ENCODE measurements at regions not wholly inside any gene's neighbourhood (a gene's known extent, or its start where the extent isn't known, plus 50 kb on each side); places are given as distances from the start of the nearest gene placed in this dataset.
"Not testable (repeated sequence)": the region's sequence is repeated elsewhere in the genome, so short reads cannot be mapped to it uniquely, and the experiment has no call there.

- DNase-seq (ENCODE audit: low read depth in 3 of 3), result no peak
Measured at GRCh38 chr3:118760585-118761290, 273.9 kb downstream of the IGSF11 start.

- DNase-seq (ENCODE audit: low read depth in 3 of 3), result no peak
Measured at GRCh38 chr3:118761291-118761606, 273.4 kb downstream of the IGSF11 start.

- DNase-seq (ENCODE audit: low read depth in 3 of 3), result no peak
Measured at GRCh38 chr3:118765636-118766305, 268.9 kb downstream of the IGSF11 start.

GRCh38 chr3:118766306-118766669 lies 268.4 kb downstream of the IGSF11 start:
- DNase-seq (ENCODE audit: low read depth in 3 of 3), result no peak

GRCh38 chr3:118772036-118772435 lies 262.6 kb downstream of the IGSF11 start:
- no peak for DNase-seq (ENCODE audit: low read depth in 3 of 3)

GRCh38 chr3:118772547-118773011 lies 262.1 kb downstream of the IGSF11 start:
- no peak for DNase-seq (ENCODE audit: low read depth in 3 of 3)

- DNase-seq (ENCODE audit: low read depth in 3 of 3), result no peak
Measured at GRCh38 chr3:118775021-118775420, 259.6 kb downstream of the IGSF11 start.

- no peak for DNase-seq (ENCODE audit: low read depth in 3 of 3)
Measured at GRCh38 chr3:118778201-118778600, 256.4 kb downstream of the IGSF11 start.

- DNase-seq (ENCODE audit: low read depth in 3 of 3), result no peak
Measured at GRCh38 chr3:118781232-118781631, 253.4 kb downstream of the IGSF11 start.

GRCh38 chr3:118781839-118782238 lies 252.8 kb downstream of the IGSF11 start:
- no peak for DNase-seq (ENCODE audit: low read depth in 3 of 3)

- DNase-seq (ENCODE audit: low read depth in 3 of 3), result no peak
Measured at GRCh38 chr3:118782755-118783202, 251.9 kb downstream of the IGSF11 start.

GRCh38 chr3:118785415-118785814 lies 249.2 kb downstream of the IGSF11 start:
- DNase-seq (ENCODE audit: low read depth in 3 of 3), result no peak

GRCh38 chr3:118791246-118791645 lies 243.4 kb downstream of the IGSF11 start:
- DNase-seq (ENCODE audit: low read depth in 3 of 3), result no peak

GRCh38 chr3:118792191-118792590 lies 242.5 kb downstream of the IGSF11 start:
- DNase-seq (ENCODE audit: low read depth in 3 of 3), result no peak

- DNase-seq (ENCODE audit: low read depth in 3 of 3), result no peak
Measured at GRCh38 chr3:118793176-118793575, 241.5 kb downstream of the IGSF11 start.

GRCh38 chr3:118799303-118799702 lies 235.3 kb downstream of the IGSF11 start:
- DNase-seq (ENCODE audit: low read depth in 3 of 3), result no peak

GRCh38 chr3:118801899-118802298 lies 232.7 kb downstream of the IGSF11 start:
- no peak for DNase-seq (ENCODE audit: low read depth in 3 of 3)

GRCh38 chr3:118802325-118803095 lies 232.1 kb downstream of the IGSF11 start:
- DNase-seq (ENCODE audit: low read depth in 3 of 3), result no peak

GRCh38 chr3:118803096-118803476 lies 231.6 kb downstream of the IGSF11 start:
- DNase-seq (ENCODE audit: low read depth in 3 of 3), result no peak

- DNase-seq (ENCODE audit: low read depth in 3 of 3), result no peak
Measured at GRCh38 chr3:118805007-118805406, 229.6 kb downstream of the IGSF11 start.

GRCh38 chr3:118806423-118806822 lies 228.2 kb downstream of the IGSF11 start:
- DNase-seq (ENCODE audit: low read depth in 3 of 3), result no peak

- DNase-seq (ENCODE audit: low read depth in 3 of 3), result not testable (repeated sequence)
Measured at GRCh38 chr3:118807349-118807748, 227.3 kb downstream of the IGSF11 start.

GRCh38 chr3:118808723-118809122 lies 225.9 kb downstream of the IGSF11 start:
- no peak for DNase-seq (ENCODE audit: low read depth in 3 of 3)
